MM.1S (cell line): ENCODE measurements at regions not wholly inside any gene's neighbourhood (a gene's known extent, or its start where the extent isn't known, plus 50 kb on each side); places are given as distances from the start of the nearest gene placed in this dataset.
"Not testable (repeated sequence)": the region's sequence is repeated elsewhere in the genome, so short reads cannot be mapped to it uniquely, and the experiment has no call there.

Experiments used
- DNase-seq: peaks from one replicate; pipeline ENCODE4 v3.0.0-alpha.2; 2015
- H2AFZ ChIP-seq: fragments of 300-600 bp; sonication (generic); 2 replicates; pipeline ENCODE4 v1.6.0; 2016; ENCODE audit warnings: antibody characterized with exemption, low read length
- H3F3A ChIP-seq: fragments of 300-600 bp; sonication (generic); 2 replicates; pipeline ENCODE4 v1.6.1; 2016; ENCODE audit warnings: mild to moderate bottlenecking, antibody characterized with exemption, low read length, moderate library complexity, mixed read lengths; ENCODE audit not compliant: insufficient read depth
- H3K27ac ChIP-seq: fragments of 300-600 bp; sonication (generic); 2 replicates; pipeline ENCODE4 v1.5.1; 2016; ENCODE audit warnings: mild to moderate bottlenecking, low read length
- H3K27me3 ChIP-seq: fragments of 300-600 bp; sonication (generic); replicated peaks from 2 replicates; pipeline ENCODE4 v1.6.0; 2016; ENCODE audit warnings: low read length; ENCODE audit not compliant: insufficient read depth
- H3K36me3 ChIP-seq: fragments of 300-600 bp; sonication (generic); replicated peaks from 2 replicates; pipeline ENCODE4 v1.6.1; 2016; ENCODE audit warnings: mild to moderate bottlenecking, low read length, mixed read lengths; ENCODE audit not compliant: insufficient read depth
- H3K4me1 ChIP-seq: fragments of 300-600 bp; sonication (generic); 2 replicates; pipeline ENCODE4 v1.6.1; 2016; ENCODE audit warnings: low read length, mixed read lengths
- H3K4me2 ChIP-seq: fragments of 300-600 bp; sonication (generic); 2 replicates; pipeline ENCODE4 v1.6.0; 2016; ENCODE audit warnings: low read depth, low read length
- H3K4me3 ChIP-seq: fragments of 300-600 bp; sonication (generic); 2 replicates; pipeline ENCODE4 v1.5.1; 2016; ENCODE audit warnings: low read length, mixed read lengths
- H3K79me2 ChIP-seq: fragments of 300-600 bp; sonication (generic); 2 replicates; pipeline ENCODE4 v1.6.1; 2016; ENCODE audit warnings: mixed run types, low read length, mixed read lengths
- H3K9ac ChIP-seq: fragments of 300-600 bp; sonication (generic); 2 replicates; pipeline ENCODE4 v1.6.1; 2016; ENCODE audit warnings: low read length, mixed read lengths
- H3K9me2 ChIP-seq: fragments of 300-600 bp; sonication (generic); replicated peaks from 2 replicates; pipeline ENCODE4 v1.6.1; 2016; ENCODE audit warnings: mild to moderate bottlenecking, low read length, mixed read lengths; ENCODE audit not compliant: insufficient read depth
- H3K9me3 ChIP-seq: fragments of 300-600 bp; sonication (generic); replicated peaks from 2 replicates; pipeline ENCODE4 v1.6.1; 2016; ENCODE audit warnings: mild to moderate bottlenecking, low read length, mixed read lengths; ENCODE audit not compliant: insufficient read depth
- H4K20me1 ChIP-seq: fragments of 300-600 bp; sonication (generic); 2 replicates; pipeline ENCODE4 v1.6.1; 2016; ENCODE audit warnings: mild to moderate bottlenecking, low read length, moderate library complexity, mixed read lengths; ENCODE audit not compliant: insufficient read depth
- EZH2 ChIP-seq: fragments of 300-600 bp; sonication (generic); optimal IDR thresholded peaks from 2 replicates; pipeline ENCODE3; 2017; ENCODE audit warnings: low read depth, mild to moderate bottlenecking, antibody characterized with exemption, low read length, mixed read lengths
- EZH2phosphoT487 ChIP-seq: fragments of 300-600 bp; sonication (generic); IDR thresholded peaks from 2 replicates; pipeline ENCODE4 v1.6.1; 2018; ENCODE audit warnings: antibody characterized with exemption, low read length
- TF ChIP-seq, protein P1 (sequence below): fragments of 300-600 bp; sonication (generic); IDR thresholded peaks from 2 replicates; pipeline ENCODE4 v1.5.1; 2016; ENCODE audit warnings: antibody characterized with exemption, low read length, mixed read lengths

DNA sequence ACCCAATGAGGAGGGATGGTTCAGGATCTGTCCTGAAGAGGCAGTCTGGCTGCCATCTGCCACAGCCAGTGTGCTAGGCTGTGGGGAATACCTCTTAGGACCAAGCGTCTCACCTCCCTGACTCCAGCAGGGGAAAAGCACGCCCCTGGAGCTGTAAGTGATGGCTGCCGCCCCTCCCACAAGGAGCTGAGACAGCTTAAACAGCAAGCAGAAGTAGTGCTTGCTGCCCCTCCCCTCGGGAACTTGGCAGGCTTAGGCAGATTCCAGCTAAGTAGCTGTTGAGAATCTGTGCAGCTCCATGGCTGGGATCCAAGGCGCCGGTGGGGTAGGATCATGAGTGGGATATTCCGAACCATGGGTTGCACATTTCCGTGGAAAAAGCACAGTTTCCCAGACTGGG lies 360.4 kb upstream of the MDGA2 start:
- Histone ChIP-seq H3K4me2 (no peak overlapping the region), H4K20me1 (no peaks in the 10 kb centered on the region), H3K9ac (no peak overlapping the region), H2AFZ (no peak overlapping the region), H3F3A (no peaks in the 10 kb centered on the region), H3K4me3 (no peak overlapping the region), H3K9me3 (no peaks in the 10 kb centered on the region), H3K4me1 (no peaks in the 10 kb centered on the region), H3K36me3 (no peaks in the 10 kb centered on the region), H3K9me2 (no peaks in the 10 kb centered on the region), H3K27me3 (no peaks in the 10 kb centered on the region), H3K27ac (no peak overlapping the region), H3K79me2 (no peaks in the 10 kb centered on the region)
- TF ChIP-seq, protein P1, sequence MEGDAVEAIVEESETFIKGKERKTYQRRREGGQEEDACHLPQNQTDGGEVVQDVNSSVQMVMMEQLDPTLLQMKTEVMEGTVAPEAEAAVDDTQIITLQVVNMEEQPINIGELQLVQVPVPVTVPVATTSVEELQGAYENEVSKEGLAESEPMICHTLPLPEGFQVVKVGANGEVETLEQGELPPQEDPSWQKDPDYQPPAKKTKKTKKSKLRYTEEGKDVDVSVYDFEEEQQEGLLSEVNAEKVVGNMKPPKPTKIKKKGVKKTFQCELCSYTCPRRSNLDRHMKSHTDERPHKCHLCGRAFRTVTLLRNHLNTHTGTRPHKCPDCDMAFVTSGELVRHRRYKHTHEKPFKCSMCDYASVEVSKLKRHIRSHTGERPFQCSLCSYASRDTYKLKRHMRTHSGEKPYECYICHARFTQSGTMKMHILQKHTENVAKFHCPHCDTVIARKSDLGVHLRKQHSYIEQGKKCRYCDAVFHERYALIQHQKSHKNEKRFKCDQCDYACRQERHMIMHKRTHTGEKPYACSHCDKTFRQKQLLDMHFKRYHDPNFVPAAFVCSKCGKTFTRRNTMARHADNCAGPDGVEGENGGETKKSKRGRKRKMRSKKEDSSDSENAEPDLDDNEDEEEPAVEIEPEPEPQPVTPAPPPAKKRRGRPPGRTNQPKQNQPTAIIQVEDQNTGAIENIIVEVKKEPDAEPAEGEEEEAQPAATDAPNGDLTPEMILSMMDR: no peak
- TF ChIP-seq EZH2phosphoT487 (no peak), EZH2 (no peak)
- no peak for DNase-seq

DNA sequence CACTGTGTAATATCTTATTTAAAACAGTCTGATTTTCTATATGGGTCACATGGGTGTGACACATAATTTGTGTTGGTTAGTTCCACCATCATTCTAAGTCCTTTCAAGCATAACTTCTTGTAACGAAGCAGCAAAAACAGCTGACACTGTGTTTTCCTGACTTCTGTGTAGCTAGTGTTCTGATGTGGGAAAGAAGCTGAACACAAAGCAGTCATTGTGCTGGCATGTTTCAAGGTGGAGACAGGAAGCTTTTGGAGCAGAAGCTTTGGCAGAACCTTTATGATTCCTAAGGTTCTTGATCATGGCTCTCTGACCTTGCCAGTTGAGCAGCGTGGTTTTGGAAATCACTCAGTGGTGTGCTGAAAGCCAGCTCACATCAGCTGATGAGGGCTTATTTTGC lies 351.7 kb upstream of the MDGA2 start:
- Histone ChIP-seq H3K4me2 (no peak overlapping the region), H4K20me1 (no peaks in the 10 kb centered on the region), H3K9me3 (no peaks in the 10 kb centered on the region), H3K27ac (no peak overlapping the region), H3K27me3 (no peaks in the 10 kb centered on the region), H2AFZ (no peak overlapping the region), H3K4me1 (no peaks in the 10 kb centered on the region), H3K9me2 (no peaks in the 10 kb centered on the region), H3K9ac (no peak overlapping the region), H3K4me3 (no peak overlapping the region), H3K79me2 (no peaks in the 10 kb centered on the region), H3F3A (no peaks in the 10 kb centered on the region), H3K36me3 (no peaks in the 10 kb centered on the region)
- TF ChIP-seq EZH2phosphoT487: no peak
- TF ChIP-seq, protein P1: no peak
- no peak for TF ChIP-seq EZH2
- DNase-seq: no peak

DNA sequence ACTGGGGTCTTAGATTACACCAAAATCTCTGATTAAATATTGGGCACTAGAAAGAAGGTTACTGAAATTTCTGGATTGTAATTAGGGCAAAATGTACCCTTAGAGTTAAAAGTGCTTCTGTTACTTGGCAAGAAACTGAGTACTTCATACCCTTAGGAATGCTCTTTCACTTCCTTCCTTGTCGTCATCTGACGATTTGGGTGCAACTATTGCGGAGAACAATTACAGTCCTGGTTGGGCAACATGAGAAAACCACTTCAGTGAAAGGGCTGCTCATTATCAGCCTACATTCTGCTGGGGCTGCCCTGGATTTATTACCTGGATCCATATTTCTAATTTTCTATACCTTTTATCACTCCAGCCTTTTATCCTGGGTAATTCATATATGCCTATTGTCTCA lies 348.5 kb upstream of the MDGA2 start:
- Histone ChIP-seq H3K36me3 (no peaks in the 10 kb centered on the region), H3K4me2 (no peak overlapping the region), H3K27me3 (no peaks in the 10 kb centered on the region), H3K4me3 (no peak overlapping the region), H3K9me2 (no peaks in the 10 kb centered on the region), H3K79me2 (no peaks in the 10 kb centered on the region), H3K4me1 (no peaks in the 10 kb centered on the region), H3K9ac (no peak overlapping the region), H3K27ac (no peak overlapping the region), H2AFZ (no peak overlapping the region), H3F3A (no peaks in the 10 kb centered on the region), H3K9me3 (no peaks in the 10 kb centered on the region), H4K20me1 (no peaks in the 10 kb centered on the region)
- TF ChIP-seq, protein P1: no peak
- TF ChIP-seq EZH2phosphoT487 (no peak), EZH2 (no peak)
- no peak for DNase-seq

DNA sequence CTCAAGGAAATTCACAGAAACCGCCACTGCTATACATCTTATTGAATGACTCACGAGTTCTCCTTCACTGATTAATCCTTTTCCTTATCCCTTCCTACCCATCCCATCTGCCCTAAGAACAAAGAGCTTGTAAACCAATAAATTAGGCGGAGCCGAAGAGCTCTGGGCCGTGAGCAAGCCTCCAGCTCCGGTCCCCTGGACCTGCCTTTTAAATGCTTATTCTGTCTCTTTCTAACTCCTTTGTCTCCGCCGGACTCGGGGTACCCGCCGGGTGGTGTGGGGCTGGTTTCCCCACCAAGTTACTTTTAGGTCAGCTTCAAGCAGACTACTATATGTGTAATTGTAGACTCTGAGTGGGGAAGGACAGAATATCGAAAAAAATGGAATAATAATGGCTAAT lies 336.1 kb upstream of the MDGA2 start:
- H3F3A ChIP-seq, H3K4me3 ChIP-seq, H3K9me2 ChIP-seq, H3K36me3 ChIP-seq, H3K79me2 ChIP-seq, H3K4me1 ChIP-seq, DNase-seq, H4K20me1 ChIP-seq, H3K27me3 ChIP-seq, H3K4me2 ChIP-seq, H3K9ac ChIP-seq, H3K9me3 ChIP-seq, H2AFZ ChIP-seq, H3K27ac ChIP-seq: not testable (repeated sequence)
